ENCODE measurements at regions not wholly inside any gene's neighbourhood (a gene's known extent, or its start where the extent isn't known, plus 50 kb on each side); places are given as distances from the start of the nearest gene placed in this dataset.

GRCh38 chr13:48885027-48885395 is 90.7 kb upstream of the FNDC3A start:
- no peak for TF ChIP-seq CTCF (conservative IDR thresholded peaks at IDR 0.05; ENCODE audit: low read depth)
- no peak for DNase-seq (ENCODE audit: low spot score)
- ChIA-PET CTCF (no interaction called here), POLR2A (ENCODE audit: low non-redundant PET) (no interaction called here)
- H3K27ac ChIP-seq, result no peak overlapping the region

DNA sequence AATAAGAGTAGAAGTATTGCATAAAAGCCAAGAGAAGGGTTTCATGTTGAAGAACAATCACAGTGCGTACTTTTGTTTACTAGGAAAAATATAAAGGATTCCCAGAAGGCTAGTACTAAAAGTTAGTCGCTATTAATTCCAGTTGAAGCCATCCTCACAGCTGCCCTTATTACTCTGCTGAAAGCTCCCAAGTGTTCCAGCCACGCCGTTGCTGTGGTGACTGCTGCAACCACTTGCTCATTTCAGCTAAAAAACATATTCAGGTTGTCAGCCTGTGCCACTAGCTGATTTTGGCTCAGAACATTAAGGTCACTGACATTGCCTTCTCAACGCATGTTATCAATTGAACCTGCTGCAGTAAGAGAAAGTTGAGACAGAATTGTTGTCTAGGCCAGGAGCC is 87.1 kb upstream of the FNDC3A start:
- CTCF ChIA-PET, result no interaction called here
- POLR2A ChIA-PET (ENCODE audit: low non-redundant PET), result no interaction called here
- DNase-seq (ENCODE audit: low spot score), result no peak
- TF ChIP-seq CTCF (conservative IDR thresholded peaks at IDR 0.05; ENCODE audit: low read depth), result no peak
- no peak overlapping the region for H3K27ac ChIP-seq

DNA sequence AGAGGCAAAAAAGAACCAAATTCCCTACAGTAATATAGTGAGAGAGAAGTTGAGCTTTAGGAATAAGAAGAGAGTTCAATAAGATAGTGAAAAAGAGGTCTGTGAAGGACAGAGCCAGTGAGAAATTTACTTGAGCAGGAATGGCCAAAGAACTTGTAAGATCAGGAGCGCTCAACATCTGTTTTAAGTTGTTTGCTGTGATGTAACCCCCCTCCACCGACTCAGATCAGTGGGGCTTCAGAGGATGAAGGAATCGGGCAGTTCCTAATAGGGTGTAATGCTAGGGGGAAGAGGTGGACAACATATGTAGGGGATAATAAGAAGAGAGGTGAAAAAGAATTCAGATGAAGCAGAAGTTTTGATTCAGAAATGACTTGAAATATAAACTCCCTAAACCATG is 85.3 kb upstream of the FNDC3A start:
- H3K27ac ChIP-seq, result no peak overlapping the region
- POLR2A ChIA-PET (ENCODE audit: low non-redundant PET), result no interaction called here
- DNase-seq (ENCODE audit: low spot score), result no peak
- no peak for TF ChIP-seq CTCF (conservative IDR thresholded peaks at IDR 0.05; ENCODE audit: low read depth)
- CTCF ChIA-PET, result no interaction called here

GRCh38 chr13:48891586-48891985 is 84.1 kb upstream of the FNDC3A start:
- CTCF ChIA-PET, result no interaction called here
- DNase-seq (ENCODE audit: low spot score), result peak; percentile 51
- H3K27ac ChIP-seq, result peak overlapping the region; percentile 76
- TF ChIP-seq CTCF (conservative IDR thresholded peaks at IDR 0.05; ENCODE audit: low read depth), result no peak
- POLR2A ChIA-PET (ENCODE audit: low non-redundant PET), result no interaction called here

DNA sequence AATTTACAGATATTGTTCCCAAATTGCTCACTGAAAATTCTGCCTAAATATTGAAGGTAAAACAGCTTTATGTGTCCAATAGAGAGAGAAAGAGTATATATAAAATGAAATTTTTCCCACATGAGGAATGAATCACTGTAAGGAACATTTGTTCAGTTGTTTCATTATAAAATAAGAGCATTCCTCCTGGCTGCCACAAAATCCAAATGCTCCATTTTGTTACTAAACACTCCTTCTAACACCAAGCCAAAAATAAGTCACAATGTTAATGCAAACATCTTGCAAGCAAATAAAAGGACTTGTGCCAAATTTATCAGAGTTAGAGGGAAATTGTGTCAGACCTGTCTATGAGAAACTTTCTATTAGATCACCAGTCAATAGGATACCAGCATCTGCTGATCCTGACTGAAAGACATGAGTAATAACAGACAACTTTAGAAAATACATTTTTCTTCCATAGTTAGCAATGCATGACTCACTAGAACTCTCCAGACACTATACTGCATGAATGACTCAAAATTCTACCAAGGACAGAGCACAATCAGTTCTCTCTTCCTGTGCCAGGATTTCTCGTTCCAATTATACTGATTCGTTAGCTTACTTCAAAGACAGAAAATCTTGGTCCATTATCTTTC is 83.5 kb upstream of the FNDC3A start:
- POLR2A ChIA-PET (ENCODE audit: low non-redundant PET), result no interaction called here
- CTCF ChIA-PET, result interaction anchor here (0.6 kb wide), 1 partner anchor 328 kb away, joined by 6 read pairs; no protein-coding TSS in a partner anchor
- no peak overlapping the region; the same call in 1 of the 2 replicates for H3K27ac ChIP-seq
- no peak for TF ChIP-seq CTCF (conservative IDR thresholded peaks at IDR 0.05; ENCODE audit: low read depth)
- peak; percentile 89 for DNase-seq (ENCODE audit: low spot score)

- peak; percentile 7 for DNase-seq (ENCODE audit: low spot score)
- H3K27ac ChIP-seq, result no peak overlapping the region
- ChIA-PET CTCF (interaction anchor here (0.6 kb wide), 1 partner anchor 329 kb away, joined by 6 read pairs; no protein-coding TSS in a partner anchor), POLR2A (ENCODE audit: low non-redundant PET) (no interaction called here)
- TF ChIP-seq CTCF (conservative IDR thresholded peaks at IDR 0.05; ENCODE audit: low read depth), result no peak
These were observed 83.0 kb upstream of the FNDC3A start for GRCh38 chr13:48892688-48893075.
